H9 (cell line): ENCODE measurements at regions not wholly inside any gene's neighbourhood (a gene's known extent, or its start where the extent isn't known, plus 50 kb on each side); places are given as distances from the start of the nearest gene placed in this dataset.
"Not testable (repeated sequence)": the region's sequence is repeated elsewhere in the genome, so short reads cannot be mapped to it uniquely, and the experiment has no call there.

Experiments
- DNase-seq: peaks from one replicate; pipeline ENCODE4 v3.0.0-alpha.2; 2017
- H2AFZ ChIP-seq: one replicate; pipeline ENCODE4 v1.6.1; 2013; ENCODE audit warnings: mild to moderate bottlenecking, low read length, control low read depth, moderate library complexity
- H2AK5ac ChIP-seq: 2 replicates; pipeline ENCODE4 v1.6.1; 2013; ENCODE audit warnings: low read length, control low read depth, mixed read lengths; ENCODE audit not compliant: insufficient read length
- H2BK120ac ChIP-seq: one replicate; pipeline ENCODE4 v1.6.1; 2013; ENCODE audit warnings: low read depth, mild to moderate bottlenecking, low read length, control low read depth, inconsistent platforms; ENCODE audit not compliant: poor library complexity, severe bottlenecking
- H2BK12ac ChIP-seq: 2 replicates; pipeline ENCODE4 v1.6.1; 2013; ENCODE audit warnings: low read length, control low read depth, mixed read lengths, low read depth; ENCODE audit not compliant: insufficient read length
- H2BK15ac ChIP-seq: 2 replicates; pipeline ENCODE4 v1.6.1; 2013; ENCODE audit warnings: low read depth, low read length, control low read depth
- H2BK20ac ChIP-seq: one replicate; pipeline ENCODE4 v1.6.1; 2013; ENCODE audit warnings: low read depth, mild to moderate bottlenecking, low read length, control low read depth, inconsistent platforms; ENCODE audit not compliant: poor library complexity, severe bottlenecking
- H2BK5ac ChIP-seq: 2 replicates; pipeline ENCODE4 v1.6.1; 2013; ENCODE audit warnings: low read length, control low read depth, mixed read lengths; ENCODE audit not compliant: insufficient read length
- H3K14ac ChIP-seq: 2 replicates; pipeline ENCODE4 v1.6.1; 2013; ENCODE audit warnings: low read length, control low read depth; ENCODE audit not compliant: insufficient read depth
- H3K18ac ChIP-seq: 2 replicates; pipeline ENCODE4 v1.6.1; 2013; ENCODE audit warnings: low read depth, mild to moderate bottlenecking, mixed read lengths, low read length, control low read depth; ENCODE audit not compliant: insufficient read length
- H3K23ac ChIP-seq: 2 replicates; pipeline ENCODE4 v1.6.1; 2013; ENCODE audit warnings: low read length, control low read depth, mixed read lengths, low read depth; ENCODE audit not compliant: insufficient read length
- H3K23me2 ChIP-seq: 2 replicates; pipeline ENCODE4 v1.6.1; 2013; ENCODE audit warnings: low read depth, mild to moderate bottlenecking, mixed read lengths, low read length, control low read depth; ENCODE audit not compliant: insufficient read length, poor library complexity, severe bottlenecking
- H3K27ac ChIP-seq: 2 replicates; pipeline ENCODE4 v1.5.1; 2013; ENCODE audit warnings: low read length, control low read depth, mixed read lengths, low read depth; ENCODE audit not compliant: insufficient read length
- H3K27me3 ChIP-seq: 2 replicates; pipeline ENCODE4 v1.6.1; 2013; ENCODE audit warnings: low read length, control low read depth, inconsistent platforms; ENCODE audit not compliant: insufficient read depth
- H3K4ac ChIP-seq: 2 replicates; pipeline ENCODE4 v1.6.1; 2013; ENCODE audit warnings: low read depth, mild to moderate bottlenecking, control low read depth, inconsistent platforms, low read length, moderate library complexity
- H3K4me1 ChIP-seq: 2 replicates; pipeline ENCODE4 v1.6.1; 2013; ENCODE audit warnings: low read length, control low read depth, inconsistent platforms; ENCODE audit not compliant: insufficient read depth
- H3K4me2 ChIP-seq: 2 replicates; pipeline ENCODE4 v1.6.1; 2013; ENCODE audit warnings: low read length, control low read depth, mixed read lengths; ENCODE audit not compliant: insufficient read length, insufficient read depth
- H3K56ac ChIP-seq: 2 replicates; pipeline ENCODE4 v1.6.1; 2013; ENCODE audit warnings: low read depth, mild to moderate bottlenecking, mixed read lengths, low read length, control low read depth; ENCODE audit not compliant: insufficient read length
- H3K79me1 ChIP-seq: 2 replicates; pipeline ENCODE4 v1.6.1; 2013; ENCODE audit warnings: low read depth, mild to moderate bottlenecking, moderate library complexity, low read length, control low read depth, inconsistent platforms; ENCODE audit not compliant: insufficient read depth, poor library complexity, severe bottlenecking
- H3K79me2 ChIP-seq: 2 replicates; pipeline ENCODE4 v1.6.1; 2013; ENCODE audit warnings: low read length, control low read depth, inconsistent platforms; ENCODE audit not compliant: insufficient read depth
- H3K9ac ChIP-seq: 2 replicates; pipeline ENCODE4 v1.6.1; 2013; ENCODE audit warnings: low read length, control low read depth, mixed read lengths; ENCODE audit not compliant: insufficient read length; ENCODE audit errors: extremely low read depth
- H3K9me3 ChIP-seq: one replicate; pipeline ENCODE4 v1.6.1; 2013; ENCODE audit warnings: low read depth, low read length, inconsistent platforms; ENCODE audit not compliant: control insufficient read depth
- H3T11ph ChIP-seq: one replicate; pipeline ENCODE4 v1.6.1; 2013; ENCODE audit warnings: mild to moderate bottlenecking, low read length, control low read depth, inconsistent platforms
- H4K20me1 ChIP-seq: one replicate; pipeline ENCODE4 v1.6.1; 2013; ENCODE audit not compliant: control insufficient read depth, insufficient read length, insufficient read depth
- H4K5ac ChIP-seq: 2 replicates; pipeline ENCODE4 v1.6.1; 2013; ENCODE audit warnings: low read depth, mild to moderate bottlenecking, mixed read lengths, low read length, control low read depth; ENCODE audit not compliant: insufficient read length
- H4K8ac ChIP-seq: replicated peaks from 2 replicates; pipeline ENCODE4 v1.6.1; 2013; ENCODE audit warnings: low read length, control low read depth, mixed read lengths, low read depth; ENCODE audit not compliant: insufficient read length
- H4K91ac ChIP-seq: 2 replicates; pipeline ENCODE4 v1.6.1; 2013; ENCODE audit warnings: low read depth, mild to moderate bottlenecking, moderate library complexity, mixed read lengths, low read length, control low read depth; ENCODE audit not compliant: insufficient read length
- H3K27ac Mint-ChIP-seq, 3 experiments: 2 replicates in 2 of 3; 3 replicates in 1 of 3; pipeline ENCODE4 v1.8.0; 2020 to 2021; ENCODE audit warnings: mixed read lengths in 3 of 3, mild to moderate bottlenecking in 1 of 3, moderate library complexity in 1 of 3
- H3K27me3 Mint-ChIP-seq: 2 replicates; pipeline ENCODE4 v1.8.0; 2021; ENCODE audit warnings: low read depth, mild to moderate bottlenecking, moderate library complexity, mixed read lengths
- H3K36me3 Mint-ChIP-seq, 3 experiments: 2 replicates in 2 of 3; 3 replicates in 1 of 3; pipeline ENCODE4 v1.8.0; 2020 to 2021; ENCODE audit warnings: low read depth in 3 of 3, mixed read lengths in 3 of 3; ENCODE audit not compliant: insufficient read depth in 1 of 3
- H3K4me1 Mint-ChIP-seq, 2 experiments: 2 replicates each; pipeline ENCODE4 v1.8.0; 2020; ENCODE audit warnings: mixed read lengths in 2 of 2
- H3K4me3 Mint-ChIP-seq, 2 experiments: 2 replicates in 1 of 2; 3 replicates in 1 of 2; pipeline ENCODE4 v1.8.0; 2020 to 2021; ENCODE audit warnings: mild to moderate bottlenecking in 2 of 2, mixed read lengths in 2 of 2, moderate library complexity in 1 of 2
- H3K9me3 Mint-ChIP-seq, 2 experiments: 2 replicates in 1 of 2; 3 replicates in 1 of 2; pipeline ENCODE4 v1.8.0; 2020; ENCODE audit warnings: mild to moderate bottlenecking in 2 of 2, mixed read lengths in 2 of 2, moderate library complexity in 1 of 2
- WGBS: extraction: QIAGEN DNeasy Blood & Tissue Kit; methylation state at CpG from one replicate; pipeline ENCODE4 v1.1.7; 2013; ENCODE audit warnings: missing lambda C conversion rate, low lambda C conversion rate, mixed read lengths; ENCODE audit not compliant: insufficient read length; ENCODE audit errors: extremely low coverage; 5-methylcytosine and 5-hydroxymethylcytosine counted together
- TF ChIP-seq, protein P1 (sequence below): fragments of 200-600 bp; sonication (generic); conservative IDR thresholded peaks from 3 replicates; pipeline ENCODE4 v1.8.0; 2021; ENCODE audit warnings: antibody characterized with exemption, mild to moderate bottlenecking

DNA sequence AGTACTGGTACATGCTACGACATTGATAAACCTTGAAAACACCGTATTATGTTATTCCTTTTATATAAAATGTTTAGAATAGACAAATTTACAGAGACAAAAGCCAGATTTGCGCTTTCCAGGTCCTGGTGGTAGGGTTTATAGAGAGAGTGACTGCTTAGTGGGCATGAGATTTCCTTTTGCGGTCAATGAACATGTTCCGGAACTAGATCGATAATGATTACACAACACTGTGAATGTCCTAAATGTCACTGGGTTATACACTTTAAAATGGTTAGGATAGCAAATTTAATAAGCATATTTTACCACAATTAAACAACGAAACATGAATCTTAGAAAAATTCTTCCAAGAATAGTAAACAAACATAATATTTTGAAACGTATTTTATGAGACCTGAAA, 77.3 kb downstream of the MAGEA10 start:
- Histone ChIP-seq H4K91ac (no peak overlapping the region), H3K23ac (no peak overlapping the region), H3K56ac (no peak overlapping the region), H3K27ac (no peak overlapping the region), H3K79me1 (no peaks in the 10 kb centered on the region), H3K4me2 (no peak overlapping the region), H4K8ac (no peak overlapping the region), H3K4me1 (no peaks in the 10 kb centered on the region), H3K14ac (no peak overlapping the region), H2BK5ac (no peak overlapping the region), H3T11ph (no peak overlapping the region), H2BK15ac (no peak overlapping the region), H3K23me2 (no peaks in the 10 kb centered on the region), H2BK120ac (no peak overlapping the region), H2BK12ac (no peak overlapping the region), H4K5ac (no peak overlapping the region), H3K4ac (no peak overlapping the region), H2AK5ac (no peak overlapping the region), H2AFZ (no peak overlapping the region), H3K18ac (no peak overlapping the region), H2BK20ac (no peak overlapping the region), H3K79me2 (no peaks in the 10 kb centered on the region), H3K27me3 (no peaks in the 10 kb centered on the region), H4K20me1 (no peaks in the 10 kb centered on the region), H3K9ac (no peak overlapping the region), H3K9me3 (peaks cover 11% of the 10 kb centered on the region)
- no peak for DNase-seq
- H3K4me1 Mint-ChIP-seq = no peaks in the 10 kb centered on the region
- WGBS = no CpG with 5 or more reads among the region's 8 CpGs
- peaks cover 0 to 12% (median 3%) of the 10 kb centered on the region in 3 experiments; a peak in 3 of 7 replicates for H3K36me3 Mint-ChIP-seq
- no peak overlapping the region for H3K4me3 Mint-ChIP-seq
- peaks cover 34 to 50% of the 10 kb centered on the region in 2 experiments for H3K9me3 Mint-ChIP-seq
- TF ChIP-seq, protein P1, sequence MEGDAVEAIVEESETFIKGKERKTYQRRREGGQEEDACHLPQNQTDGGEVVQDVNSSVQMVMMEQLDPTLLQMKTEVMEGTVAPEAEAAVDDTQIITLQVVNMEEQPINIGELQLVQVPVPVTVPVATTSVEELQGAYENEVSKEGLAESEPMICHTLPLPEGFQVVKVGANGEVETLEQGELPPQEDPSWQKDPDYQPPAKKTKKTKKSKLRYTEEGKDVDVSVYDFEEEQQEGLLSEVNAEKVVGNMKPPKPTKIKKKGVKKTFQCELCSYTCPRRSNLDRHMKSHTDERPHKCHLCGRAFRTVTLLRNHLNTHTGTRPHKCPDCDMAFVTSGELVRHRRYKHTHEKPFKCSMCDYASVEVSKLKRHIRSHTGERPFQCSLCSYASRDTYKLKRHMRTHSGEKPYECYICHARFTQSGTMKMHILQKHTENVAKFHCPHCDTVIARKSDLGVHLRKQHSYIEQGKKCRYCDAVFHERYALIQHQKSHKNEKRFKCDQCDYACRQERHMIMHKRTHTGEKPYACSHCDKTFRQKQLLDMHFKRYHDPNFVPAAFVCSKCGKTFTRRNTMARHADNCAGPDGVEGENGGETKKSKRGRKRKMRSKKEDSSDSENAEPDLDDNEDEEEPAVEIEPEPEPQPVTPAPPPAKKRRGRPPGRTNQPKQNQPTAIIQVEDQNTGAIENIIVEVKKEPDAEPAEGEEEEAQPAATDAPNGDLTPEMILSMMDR = no peak
- no peaks in the 10 kb centered on the region for H3K27me3 Mint-ChIP-seq
- H3K27ac Mint-ChIP-seq = no peak overlapping the region

DNA sequence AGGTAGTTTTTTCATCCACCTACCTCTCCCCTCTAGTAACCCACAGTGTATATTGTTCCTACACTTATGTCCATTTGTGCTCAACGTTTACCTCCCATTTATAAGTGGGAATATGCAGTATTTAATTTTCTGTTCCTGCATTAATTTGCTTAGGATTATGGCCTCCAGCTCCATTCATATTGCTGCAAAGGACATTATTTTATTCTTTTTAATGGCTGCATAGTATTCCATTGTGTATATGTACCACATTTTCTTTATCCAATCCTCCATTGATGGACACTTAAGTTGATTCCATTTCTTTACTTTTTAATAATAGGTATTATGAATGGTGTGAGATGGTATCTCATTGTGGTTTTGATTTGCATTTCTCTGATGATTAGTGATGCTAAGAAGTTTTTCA, 76.1 kb upstream of the GABRE start:
- not testable (repeated sequence) for H3K36me3 Mint-ChIP-seq, H3K4ac ChIP-seq, H3K56ac ChIP-seq, H2BK20ac ChIP-seq, H2BK5ac ChIP-seq, H3K9me3 ChIP-seq, H3K4me2 ChIP-seq, DNase-seq, H2BK12ac ChIP-seq, H4K20me1 ChIP-seq, H3K4me1 Mint-ChIP-seq, H3K27ac Mint-ChIP-seq, H4K8ac ChIP-seq, H3K23ac ChIP-seq, H3K14ac ChIP-seq, H3K23me2 ChIP-seq, H2AK5ac ChIP-seq, H3K27me3 Mint-ChIP-seq, H3K79me1 ChIP-seq, H2BK15ac ChIP-seq, H3K9ac ChIP-seq, H3K4me3 Mint-ChIP-seq, H2AFZ ChIP-seq, H2BK120ac ChIP-seq, H3K18ac ChIP-seq, H3K27me3 ChIP-seq, H3K79me2 ChIP-seq, H3K27ac ChIP-seq, H4K5ac ChIP-seq, H3T11ph ChIP-seq, H4K91ac ChIP-seq, H3K4me1 ChIP-seq
- WGBS = no CpG with 5 or more reads among the region's 1 CpG
- H3K9me3 Mint-ChIP-seq = peaks cover 54 to 69% of the 10 kb centered on the region in 2 experiments
